Epithelial cell of proximal tubule (primary cell): ENCODE measurements at regions not wholly inside any gene's neighbourhood (a gene's known extent, or its start where the extent isn't known, plus 50 kb on each side); places are given as distances from the start of the nearest gene placed in this dataset.

ENCODE experiments used
- DNase-seq: peaks from one replicate; pipeline ENCODE4 v3.0.0-alpha.2; 2011; ENCODE audit warnings: low read depth
- H3K4me3 ChIP-seq: 2 replicates; pipeline ENCODE4 v1.5.1; 2011; ENCODE audit warnings: low read depth, mild to moderate bottlenecking, low read length
- TF ChIP-seq, protein P1 (sequence below): conservative IDR thresholded peaks from 2 replicates; pipeline ENCODE4 v1.5.1; 2012; ENCODE audit warnings: low read depth, mild to moderate bottlenecking, low read length

DNA sequence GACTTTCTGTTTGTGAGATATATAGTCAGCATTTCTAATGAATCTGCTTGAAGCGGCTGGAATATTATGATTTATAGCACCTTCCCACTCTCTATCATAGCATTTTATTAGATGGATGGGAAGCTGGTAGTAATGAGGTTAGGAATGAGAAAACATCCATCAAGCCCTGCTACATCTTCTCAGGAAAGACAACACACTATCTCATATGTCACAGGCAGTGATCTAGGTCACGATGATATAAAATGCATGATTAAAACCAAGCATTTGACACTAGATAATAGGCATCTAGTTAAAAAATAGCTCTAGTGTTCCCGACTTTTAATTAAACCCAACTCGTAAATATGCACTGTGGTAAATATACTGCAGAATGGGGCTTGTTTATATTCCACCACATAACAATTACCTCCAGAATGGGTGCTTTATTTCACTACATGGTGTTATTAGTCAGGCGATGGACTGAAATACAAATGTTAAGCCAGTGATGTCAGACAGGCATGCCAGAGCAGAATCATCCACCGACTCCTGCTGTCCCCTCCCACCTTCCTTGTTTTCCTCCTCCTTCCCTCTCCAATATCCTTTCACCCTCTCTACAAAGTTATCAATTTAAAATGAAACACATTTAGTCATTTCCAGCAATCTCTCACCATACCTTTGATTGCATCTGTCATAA lies 286.8 kb downstream of the SPATA31D1 start:
- no peak for DNase-seq

GRCh38 chr9:82281066-82281465 lies 292.5 kb downstream of the SPATA31D1 start:
- no peak overlapping the region for H3K4me3 ChIP-seq
- TF ChIP-seq, protein P1, sequence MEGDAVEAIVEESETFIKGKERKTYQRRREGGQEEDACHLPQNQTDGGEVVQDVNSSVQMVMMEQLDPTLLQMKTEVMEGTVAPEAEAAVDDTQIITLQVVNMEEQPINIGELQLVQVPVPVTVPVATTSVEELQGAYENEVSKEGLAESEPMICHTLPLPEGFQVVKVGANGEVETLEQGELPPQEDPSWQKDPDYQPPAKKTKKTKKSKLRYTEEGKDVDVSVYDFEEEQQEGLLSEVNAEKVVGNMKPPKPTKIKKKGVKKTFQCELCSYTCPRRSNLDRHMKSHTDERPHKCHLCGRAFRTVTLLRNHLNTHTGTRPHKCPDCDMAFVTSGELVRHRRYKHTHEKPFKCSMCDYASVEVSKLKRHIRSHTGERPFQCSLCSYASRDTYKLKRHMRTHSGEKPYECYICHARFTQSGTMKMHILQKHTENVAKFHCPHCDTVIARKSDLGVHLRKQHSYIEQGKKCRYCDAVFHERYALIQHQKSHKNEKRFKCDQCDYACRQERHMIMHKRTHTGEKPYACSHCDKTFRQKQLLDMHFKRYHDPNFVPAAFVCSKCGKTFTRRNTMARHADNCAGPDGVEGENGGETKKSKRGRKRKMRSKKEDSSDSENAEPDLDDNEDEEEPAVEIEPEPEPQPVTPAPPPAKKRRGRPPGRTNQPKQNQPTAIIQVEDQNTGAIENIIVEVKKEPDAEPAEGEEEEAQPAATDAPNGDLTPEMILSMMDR = no peak
- no peak for DNase-seq

More for the DNA sequence above, 286.8 kb downstream of the SPATA31D1 start:
- no peak overlapping the region for H3K4me3 ChIP-seq
- TF ChIP-seq, protein P1 = no peak

DNA sequence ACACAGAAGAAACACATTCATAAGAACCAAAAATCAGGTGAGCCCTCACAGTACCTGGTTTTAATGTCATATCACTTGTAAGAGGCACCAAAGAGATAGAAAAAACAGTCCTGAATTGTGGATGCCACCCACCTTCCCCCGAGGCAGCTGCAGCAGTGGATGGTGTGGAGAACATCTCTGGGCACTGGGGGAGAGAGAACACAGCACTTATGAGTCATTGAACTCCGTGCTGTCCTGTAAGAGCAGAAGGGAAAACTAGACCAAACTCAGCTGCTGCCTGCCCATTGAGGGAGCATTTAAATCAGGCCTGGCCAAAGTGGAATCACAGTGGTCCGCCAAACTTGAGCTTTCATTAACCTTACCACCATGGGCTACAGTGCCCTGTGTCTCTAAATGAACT lies 296.2 kb downstream of the SPATA31D1 start:
- TF ChIP-seq, protein P1 = no peak
- DNase-seq = no peak
- H3K4me3 ChIP-seq = no peak overlapping the region

- TF ChIP-seq, protein P1 = no peak
- H3K4me3 ChIP-seq = no peak overlapping the region
- DNase-seq = no peak
Measured at GRCh38 chr9:82295181-82295580, 306.6 kb downstream of the SPATA31D1 start.

DNA sequence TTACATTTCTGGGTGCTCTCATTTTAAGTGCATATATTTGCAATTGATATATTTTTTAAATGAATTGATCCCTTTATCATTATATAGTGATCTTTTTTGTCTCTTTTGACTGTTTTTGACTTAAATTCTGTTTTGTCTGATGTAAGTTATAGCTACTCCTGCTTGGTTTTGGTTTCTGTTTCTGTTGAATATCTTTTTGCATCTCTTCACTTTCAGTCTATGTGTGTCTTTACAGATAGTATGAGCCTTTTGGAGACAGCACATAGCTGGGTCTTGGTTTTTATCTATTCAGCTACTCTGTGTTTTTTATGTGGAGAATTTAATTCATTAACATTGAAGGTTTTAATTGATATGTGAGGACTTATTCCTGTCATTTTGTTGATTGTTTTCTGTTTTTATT lies 311.3 kb downstream of the SPATA31D1 start:
- no peak for DNase-seq
- H3K4me3 ChIP-seq = no peak overlapping the region
- TF ChIP-seq, protein P1 = no peak

DNA sequence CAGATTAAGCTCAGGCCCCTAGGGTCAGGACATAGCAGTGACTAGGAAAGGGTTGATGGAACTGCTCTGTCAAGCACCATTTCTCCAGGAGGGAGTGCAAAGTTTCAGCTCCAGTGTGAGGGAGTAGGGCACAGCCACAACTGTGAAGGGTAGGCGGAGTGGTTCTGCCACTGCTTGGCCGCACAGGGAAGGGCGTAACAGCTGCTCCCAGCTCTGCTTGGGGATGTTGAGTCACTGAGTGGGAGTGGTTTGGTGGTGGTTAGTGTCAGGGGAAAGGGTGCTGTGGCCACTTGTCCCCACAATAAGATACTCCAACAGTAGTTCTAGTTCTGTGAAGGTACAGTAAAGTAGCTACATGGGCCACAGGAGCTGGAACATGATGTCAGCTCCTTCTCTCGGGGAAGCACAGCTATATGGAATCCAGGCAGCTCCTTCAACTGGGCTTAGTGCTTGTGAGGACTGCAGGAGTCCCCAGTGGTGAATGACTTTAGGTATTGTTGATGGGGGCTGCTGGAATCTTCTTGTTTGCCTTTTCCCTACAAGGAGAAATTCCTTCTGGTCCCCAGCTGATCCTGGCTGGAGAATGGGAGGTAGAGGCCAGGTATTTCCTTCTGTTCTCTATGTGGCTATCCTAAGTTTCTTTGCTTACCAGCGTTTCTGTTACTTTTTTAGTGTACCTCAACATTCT lies 314.5 kb downstream of the SPATA31D1 start:
- no peak for DNase-seq
- TF ChIP-seq, protein P1 = no peak
- no peak overlapping the region for H3K4me3 ChIP-seq

DNA sequence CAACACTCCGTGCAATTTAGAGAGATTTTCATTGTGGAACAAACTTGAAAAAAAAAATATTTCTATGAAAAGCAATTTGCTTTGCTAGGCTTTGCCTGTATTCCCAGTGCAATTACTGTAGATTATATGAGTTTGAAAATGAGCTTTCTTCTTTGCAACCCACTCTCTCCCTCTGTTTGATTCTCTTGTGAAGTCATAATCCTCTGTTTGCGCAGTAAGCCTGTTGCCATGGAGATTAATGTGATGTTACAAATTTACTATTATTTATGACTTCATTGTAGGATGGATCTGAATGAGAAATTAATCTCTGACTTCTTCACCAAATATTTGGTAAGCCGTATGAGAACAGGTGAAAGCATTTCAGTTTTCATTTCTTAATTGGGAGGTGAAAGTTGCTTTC lies 320.3 kb downstream of the SPATA31D1 start:
- H3K4me3 ChIP-seq = no peak overlapping the region
- no peak for DNase-seq
- TF ChIP-seq, protein P1 = no peak
